OCI-M1 (cell line): ENCODE measurements at regions not wholly inside any gene's neighbourhood (a gene's known extent, or its start where the extent isn't known, plus 50 kb on each side); places are given as distances from the start of the nearest gene placed in this dataset.
A peak's percentile ranks its signal among the peaks of the same experiment; 100 is the strongest.
"Not testable (repeated sequence)": the region's sequence is repeated elsewhere in the genome, so short reads cannot be mapped to it uniquely, and the experiment has no call there.

ENCODE experiments used
- DNase-seq: peaks from one replicate; lab custom pipeline; 2025; lab: John Stamatoyannopoulos, UW

DNA sequence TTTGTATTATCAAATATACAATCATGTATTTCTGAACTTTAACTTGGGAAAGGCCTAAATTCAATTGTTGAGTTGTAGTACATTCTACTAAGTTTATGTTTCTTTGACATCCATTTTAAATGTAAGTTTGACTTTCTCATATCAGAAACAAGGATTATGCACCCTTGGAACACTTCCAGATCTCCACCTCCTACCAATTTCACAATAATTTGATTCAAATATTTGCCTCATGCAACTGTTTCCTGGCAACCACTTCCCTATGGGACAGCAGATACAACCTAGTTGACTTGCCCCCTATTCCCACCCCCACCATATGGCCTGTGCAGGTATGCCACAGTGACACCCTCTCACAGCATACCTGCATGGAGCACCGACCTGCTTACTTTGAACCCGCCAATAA is 506.4 kb upstream of the PABPC4L start:
- no peak for DNase-seq

DNA sequence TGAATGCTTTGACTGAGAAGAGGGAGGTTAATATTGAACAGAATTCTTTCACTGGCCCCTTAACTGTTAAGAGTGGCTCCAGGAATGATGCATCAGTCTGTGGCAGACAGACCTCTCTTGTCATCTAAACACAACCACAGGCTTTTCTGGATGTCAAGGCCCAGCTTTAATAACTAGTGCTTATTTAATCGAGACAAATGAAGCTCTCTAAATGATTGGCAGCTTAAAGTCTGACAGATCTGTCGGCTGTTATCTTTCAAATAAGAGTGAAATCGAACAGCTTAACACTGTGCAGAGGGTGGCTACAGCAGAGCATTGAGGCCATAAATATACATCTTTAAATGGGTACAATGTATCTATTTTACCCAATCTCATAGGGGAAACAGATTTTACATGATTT is 500.8 kb upstream of the PABPC4L start:
- DNase-seq: no peak

DNA sequence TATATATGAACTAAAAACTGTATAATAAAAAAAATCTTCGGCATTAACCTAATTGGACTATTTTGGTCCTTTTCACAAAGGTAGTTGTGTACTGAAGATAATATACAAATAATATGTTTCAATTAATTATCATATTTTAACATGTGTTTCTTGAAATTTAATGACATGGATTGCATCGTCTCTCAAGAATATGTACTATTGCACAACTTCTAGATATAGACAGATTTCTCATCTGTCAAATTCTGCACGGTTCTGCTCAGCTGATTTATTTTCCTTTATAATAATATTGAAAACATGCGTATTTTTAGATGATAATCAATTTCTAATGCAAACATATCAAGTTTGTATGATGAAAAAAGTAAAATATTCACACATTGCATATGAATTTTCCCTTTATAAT is 498.7 kb upstream of the PABPC4L start:
- DNase-seq: no peak

DNA sequence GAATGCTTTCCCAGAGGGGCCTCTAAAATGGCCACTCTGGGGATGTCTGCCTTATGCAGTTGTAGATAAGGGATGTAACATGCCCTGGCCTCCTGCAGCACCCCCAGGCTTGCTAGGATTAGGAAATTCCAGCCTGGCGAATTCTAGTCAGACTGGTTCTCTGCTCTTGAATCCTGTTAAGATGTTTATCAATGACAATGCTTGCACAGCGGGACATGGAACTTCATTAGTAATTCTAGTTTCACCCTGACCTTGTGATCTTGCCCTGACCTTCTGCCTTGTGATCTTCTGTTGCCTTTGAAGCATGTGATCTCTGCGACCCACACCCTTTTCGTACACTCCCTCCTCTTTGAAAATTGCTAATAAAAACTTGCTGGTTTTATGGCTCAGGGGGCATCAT is 497.2 kb upstream of the PABPC4L start:
- not testable (repeated sequence) for DNase-seq

DNA sequence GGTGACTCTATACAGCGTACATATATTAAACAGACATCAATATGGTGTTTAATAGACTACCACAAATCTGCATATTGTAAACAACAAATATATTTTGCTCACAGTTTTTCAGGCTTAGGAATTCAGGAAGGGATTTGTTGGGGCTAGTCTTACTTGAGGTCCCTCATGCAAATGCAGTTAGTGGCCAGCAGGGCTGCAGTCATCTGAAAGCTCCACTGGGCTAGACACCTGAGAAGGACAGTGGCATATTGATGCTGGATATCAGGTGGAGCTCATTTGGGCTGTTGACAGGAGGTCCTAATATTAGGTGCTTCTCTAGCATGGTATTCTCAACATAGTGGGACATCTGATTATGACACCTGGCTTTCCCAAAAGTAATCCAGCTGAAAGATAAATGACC is 493.8 kb upstream of the PABPC4L start:
- DNase-seq: no peak

DNA sequence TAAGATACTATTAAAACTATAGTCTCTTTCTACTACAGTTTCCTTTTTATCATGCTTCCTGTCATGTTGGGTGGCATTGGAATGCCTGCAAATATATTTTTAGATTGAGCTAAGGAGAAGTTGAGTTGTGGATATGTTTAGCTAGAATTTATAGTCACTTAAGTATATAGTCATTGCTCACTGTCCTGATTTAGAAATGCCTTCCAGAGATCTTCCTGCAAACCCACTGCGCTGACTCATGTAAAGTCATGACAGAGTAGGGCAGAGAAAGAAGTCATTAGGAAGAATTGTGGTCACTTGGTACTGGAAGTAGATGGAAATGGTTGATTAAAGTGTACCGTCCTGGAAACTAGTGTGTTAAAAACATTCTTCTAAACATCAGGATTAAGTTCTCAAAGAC is 490.3 kb upstream of the PABPC4L start:
- no peak for DNase-seq

DNA sequence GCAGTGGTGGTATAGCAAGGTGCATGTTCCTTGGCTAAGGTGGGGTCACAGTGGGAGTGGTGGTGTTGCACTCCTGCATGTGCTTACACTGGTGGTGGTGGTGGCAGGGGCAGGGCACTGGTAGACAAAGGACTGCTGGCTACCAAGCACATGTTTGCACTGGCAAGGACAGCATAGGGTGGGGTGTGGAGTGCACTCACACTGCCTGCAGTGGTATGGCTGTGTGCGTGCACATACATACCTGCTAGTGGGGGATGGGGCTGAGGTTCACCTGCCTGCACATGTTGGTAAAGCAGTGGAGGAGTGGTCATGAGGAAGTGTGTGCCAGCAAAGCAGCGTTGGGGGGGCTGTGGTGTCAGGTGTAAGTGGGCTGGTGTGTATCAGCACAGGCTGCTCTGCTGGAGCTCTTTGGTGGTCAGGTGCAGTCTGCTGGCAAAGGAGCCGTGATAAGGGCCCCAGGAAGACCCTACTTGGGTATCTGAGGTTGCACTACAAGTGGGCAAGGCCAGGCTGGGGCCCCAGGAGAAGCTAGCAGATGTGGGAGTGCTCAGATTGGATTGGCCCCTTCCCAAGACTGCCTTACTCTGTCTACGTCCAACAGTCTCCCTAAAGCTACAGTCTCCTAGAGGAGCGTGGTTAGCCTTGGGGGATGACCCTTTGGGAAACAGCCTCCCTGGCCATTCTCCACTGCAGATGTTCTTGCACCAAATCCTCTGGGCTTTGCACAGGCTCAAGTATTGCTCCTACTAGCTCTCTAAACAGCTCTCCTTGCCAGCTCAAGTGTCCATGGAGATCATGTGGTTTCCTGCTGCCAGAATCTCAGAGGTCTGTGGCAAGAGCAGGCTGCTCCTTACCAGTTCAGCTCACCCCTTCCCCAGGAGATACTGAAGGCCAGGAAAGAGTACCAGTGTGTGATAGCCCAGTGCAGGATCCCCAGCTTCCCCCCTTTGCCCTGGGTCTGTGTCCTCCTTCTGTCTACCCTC is 486.3 kb upstream of the PABPC4L start:
- no peak for DNase-seq

DNA sequence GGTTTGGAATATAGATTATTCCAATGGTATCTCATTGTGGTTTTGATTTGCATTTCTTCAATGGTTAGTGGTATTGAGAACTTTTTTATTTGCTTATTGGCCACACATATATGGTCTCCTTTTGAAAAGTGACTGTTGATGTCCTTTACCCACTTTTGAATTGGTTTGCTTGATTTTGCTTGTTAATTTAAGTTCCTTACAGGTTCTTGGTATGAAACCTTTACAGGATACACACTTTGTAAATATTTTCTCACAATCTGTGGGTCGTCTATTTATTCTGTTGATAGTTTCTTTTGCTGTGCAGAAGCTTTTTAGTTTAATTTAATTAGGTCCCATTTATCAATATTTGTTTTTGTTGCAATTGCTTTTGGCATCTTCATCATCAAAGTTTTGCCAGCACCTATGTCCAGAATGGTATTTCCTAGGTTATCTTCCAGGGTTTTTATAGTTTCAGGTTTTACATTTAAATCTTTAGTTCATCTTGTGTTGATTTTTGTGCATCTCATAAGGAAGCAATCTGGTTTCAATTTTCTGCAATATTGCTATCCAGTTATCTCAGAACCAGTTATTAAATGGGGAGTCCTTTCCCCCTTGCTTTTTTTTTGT is 475.7 kb upstream of the PABPC4L start:
- no peak for DNase-seq

DNA sequence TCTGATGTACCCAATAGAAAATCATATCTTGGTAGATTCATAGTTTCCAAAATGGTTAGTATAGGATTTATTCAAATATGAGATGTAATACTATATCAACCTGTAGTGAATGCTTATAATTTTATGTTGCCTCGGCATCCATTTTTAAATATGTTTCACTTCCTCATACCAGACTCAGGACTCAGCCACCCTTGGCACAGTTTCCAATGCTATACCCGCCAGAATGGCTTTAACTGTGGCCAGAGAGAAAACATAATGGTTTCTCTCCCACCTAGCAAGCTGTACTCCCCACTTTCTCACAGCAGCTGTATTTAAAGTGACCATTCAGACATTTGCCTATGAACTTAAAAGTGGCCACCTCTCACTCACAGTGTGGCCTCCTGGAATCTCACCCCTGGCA is 466.6 kb upstream of the PABPC4L start:
- no peak for DNase-seq

DNA sequence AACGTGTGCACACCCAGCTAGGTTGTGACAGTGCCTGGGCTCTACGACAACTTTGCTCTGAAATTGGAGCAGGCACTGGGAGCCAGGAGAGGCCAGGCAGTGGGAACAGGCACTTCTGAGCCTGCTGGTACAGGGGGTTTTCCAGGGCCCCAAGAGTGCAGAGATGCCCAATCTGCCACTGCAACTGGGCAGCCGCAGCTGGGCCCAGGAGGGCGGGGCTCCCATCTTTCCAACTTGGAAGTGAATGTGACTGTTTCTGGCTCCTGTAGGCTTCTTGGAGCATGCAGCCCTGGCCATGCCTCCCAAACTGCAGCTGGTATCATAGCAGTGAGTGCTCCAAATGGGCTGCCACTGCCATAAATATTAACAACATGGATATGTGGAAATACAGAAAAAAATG is 465.1 kb upstream of the PABPC4L start:
- no peak for DNase-seq

DNA sequence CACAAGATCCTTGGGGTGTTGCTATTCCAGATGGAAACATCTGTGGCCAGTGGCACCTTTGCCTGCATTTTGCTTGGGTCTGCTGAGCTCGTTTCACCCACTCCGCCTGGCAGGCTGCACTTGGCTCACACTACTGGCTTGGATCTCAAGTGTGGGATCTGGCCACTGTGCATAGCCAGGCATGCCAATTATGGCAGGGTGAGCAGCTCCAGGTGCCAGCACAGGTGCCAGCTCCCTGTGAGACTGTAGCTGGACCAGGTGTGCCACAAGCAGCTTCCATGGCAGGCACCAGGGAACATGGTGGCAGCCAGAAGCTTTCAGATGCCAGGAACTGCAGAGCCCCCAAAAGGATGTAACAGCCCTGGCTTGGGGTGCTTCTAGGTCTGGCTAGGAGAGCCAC is 463.8 kb upstream of the PABPC4L start:
- DNase-seq: no peak

DNA sequence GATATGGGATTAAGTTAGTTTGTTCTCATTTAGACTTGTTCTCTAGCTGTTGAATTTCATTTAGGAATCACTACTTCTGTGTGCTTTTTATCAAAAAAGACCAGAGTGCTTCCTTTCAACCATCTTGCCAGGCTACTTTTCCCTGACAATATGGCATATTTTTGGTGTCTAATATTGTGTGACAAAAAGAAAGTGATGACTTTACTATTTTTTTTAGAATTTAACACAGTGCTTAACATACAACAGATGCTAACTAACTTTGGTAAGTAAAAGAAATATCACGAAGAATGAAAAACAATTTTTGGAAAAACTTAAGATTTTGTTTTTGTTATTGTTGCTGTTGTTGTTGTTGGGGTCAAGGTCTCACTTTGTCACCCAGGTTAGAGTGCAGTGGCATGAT is 462.2 kb upstream of the PABPC4L start:
- no peak for DNase-seq

DNA sequence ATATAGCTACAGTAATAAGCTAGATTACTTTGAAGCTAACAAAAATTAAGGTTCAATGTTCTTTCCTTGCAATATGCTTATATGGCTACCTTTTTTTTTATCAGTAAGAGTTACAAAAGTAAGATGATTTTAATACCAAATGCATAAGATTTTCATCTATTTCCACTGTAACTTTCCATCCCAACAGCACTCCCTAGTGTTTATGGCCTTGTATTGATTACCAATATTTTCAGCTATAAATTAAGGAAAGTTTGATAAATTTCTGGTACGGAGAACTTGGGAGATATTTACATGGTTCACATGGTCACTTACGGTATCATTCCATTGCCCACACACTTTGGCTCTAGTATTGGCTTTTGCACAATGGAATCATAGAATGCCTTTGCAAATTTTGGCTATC is 448.9 kb upstream of the PABPC4L start:
- DNase-seq: no peak

DNA sequence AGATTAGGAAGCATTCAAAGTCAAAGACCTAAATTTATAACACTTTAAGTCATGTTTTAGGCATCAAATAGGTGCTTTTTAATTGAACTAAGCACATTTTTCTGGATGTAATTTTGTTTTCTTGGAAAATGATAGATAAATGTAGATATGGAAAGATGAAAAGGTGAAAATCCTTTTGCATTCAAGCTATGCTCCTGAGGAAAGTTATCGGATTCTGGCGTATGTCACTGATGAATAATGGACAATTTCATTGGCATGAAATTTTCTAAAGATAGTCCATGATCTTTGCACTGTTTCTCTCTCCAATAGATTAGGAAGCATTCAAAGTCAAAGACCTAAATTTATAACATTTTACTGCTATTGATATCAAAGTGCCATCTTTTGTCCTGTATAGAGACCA is 444.2 kb upstream of the PABPC4L start:
- no peak for DNase-seq

DNA sequence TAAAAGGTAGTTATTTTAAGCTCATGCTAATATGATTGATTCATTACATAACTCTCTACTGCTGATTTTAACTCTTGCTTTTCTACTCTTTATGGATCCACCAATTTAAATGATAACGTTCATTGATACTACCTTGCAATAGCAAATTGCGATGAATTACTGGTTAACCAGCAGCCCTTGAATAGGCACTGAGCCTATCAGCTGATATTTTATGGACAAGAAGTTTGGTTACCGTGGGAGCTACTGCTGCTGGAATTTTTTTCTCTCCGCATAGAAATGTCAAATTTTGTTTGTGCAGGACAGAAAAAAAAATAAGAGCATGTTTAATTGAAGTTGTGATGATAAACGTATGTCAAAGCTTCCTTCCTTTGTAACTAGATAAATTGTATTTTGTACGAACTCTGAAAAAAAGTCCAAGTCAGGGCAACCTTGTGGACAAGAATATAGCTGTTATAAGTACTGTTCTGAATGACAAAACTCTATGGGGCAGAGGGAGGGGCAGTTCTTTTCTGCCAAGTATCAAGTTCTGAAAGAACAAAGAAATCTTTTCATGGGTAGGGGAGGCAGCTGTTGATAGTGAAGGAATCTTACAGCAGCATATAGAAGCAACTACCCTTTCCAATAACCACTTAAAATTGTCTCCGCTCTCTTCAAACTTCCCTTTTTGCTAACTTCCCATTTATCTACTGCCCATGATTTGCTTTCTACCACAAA is 434.9 kb upstream of the PABPC4L start:
- peak; percentile 70 for DNase-seq

DNA sequence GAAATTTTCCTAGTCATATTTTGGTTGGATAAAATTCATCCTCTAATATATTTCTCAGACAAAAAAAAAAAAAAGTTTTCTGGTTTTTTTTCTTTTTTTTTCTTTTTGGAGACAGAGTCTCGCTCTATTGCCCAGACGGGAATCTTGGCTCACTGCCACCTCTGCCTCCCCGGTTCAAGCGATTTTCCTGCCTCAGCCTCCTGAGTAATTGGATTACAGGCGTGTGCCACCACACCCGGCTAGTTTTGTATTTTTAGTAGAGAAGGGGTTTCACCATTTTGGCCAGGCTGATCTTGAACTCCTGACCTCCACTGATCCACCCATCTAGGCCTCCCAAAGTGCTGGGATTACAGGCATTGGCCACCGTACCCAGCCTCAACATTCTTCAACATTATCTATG is 432.7 kb upstream of the PABPC4L start:
- no peak for DNase-seq

DNA sequence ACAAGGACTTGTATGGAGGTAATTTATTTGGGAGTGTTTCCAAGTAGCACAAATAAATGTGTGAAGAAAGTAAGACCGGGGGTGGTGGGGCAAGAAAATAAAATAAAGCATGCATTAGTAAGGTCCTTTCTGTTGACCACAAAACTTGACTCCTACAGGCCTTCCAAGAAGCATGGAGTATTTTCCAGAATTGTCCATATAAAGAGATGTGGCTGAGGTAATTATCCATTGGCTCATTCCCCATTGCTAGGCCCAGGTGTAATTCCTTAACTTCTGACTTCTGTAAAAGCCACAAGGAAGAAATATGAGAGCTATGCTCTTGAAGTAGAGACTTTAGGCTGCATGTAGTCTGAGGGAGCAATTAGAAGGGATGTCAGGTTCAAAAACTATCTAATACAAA is 430.5 kb upstream of the PABPC4L start:
- no peak for DNase-seq

DNA sequence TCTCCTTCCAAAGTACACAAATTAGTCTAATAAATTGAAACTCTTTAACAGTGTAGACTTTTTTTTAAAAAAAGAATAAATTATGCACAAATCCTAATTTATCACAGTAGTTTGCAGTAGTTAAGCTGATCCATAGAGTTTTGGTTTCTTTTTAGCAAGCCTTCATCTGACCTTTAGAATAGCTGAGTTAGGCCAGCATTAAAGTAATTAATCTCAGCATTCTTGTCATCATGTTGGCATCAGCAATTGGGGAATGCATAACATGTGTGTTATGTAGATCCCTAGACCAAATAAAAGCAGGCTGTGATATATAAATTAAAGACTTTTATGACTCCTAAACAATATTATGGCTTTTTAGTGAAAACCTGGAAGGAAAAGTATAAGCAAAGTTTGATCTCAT is 426.5 kb upstream of the PABPC4L start:
- no peak for DNase-seq

DNA sequence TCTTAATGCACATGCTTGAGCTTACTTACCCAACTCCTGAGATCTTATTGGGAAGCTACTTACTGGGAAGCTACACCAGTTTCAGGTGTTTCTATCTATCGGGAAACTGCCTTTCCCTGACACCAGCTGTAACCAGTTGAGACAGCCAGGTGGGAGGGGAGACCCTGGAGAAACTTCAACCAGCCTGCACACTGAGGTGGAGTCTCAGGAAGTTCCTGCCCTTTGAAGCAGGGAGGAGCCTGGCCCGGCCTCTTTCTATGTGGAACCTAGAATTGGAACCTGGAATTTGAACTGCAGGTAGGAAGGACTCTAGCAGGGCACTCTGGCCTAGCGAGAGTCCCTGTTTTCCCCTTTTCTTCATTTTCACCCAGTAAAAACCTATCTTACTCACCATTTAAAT is 425.8 kb upstream of the PABPC4L start:
- DNase-seq: no peak

DNA sequence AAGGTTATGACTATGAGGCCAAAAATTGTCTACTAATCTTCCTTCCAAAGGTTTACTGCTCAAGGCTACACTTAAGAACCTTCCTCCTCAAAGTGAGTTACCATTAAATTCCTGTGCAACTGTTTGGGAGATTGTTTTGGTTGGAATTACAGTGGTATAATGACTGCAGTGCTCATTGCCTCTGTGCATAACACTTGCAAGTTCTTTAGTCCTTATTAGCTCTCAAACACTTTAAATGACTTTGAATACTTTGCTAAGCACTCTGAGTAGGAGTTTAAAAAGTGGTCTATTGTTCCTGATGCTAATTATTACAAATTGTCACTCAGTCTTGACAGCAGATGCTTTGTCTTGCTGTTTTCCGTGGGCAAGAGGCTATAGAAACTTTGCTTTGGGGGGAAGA is 422.8 kb upstream of the PABPC4L start:
- no peak for DNase-seq

DNA sequence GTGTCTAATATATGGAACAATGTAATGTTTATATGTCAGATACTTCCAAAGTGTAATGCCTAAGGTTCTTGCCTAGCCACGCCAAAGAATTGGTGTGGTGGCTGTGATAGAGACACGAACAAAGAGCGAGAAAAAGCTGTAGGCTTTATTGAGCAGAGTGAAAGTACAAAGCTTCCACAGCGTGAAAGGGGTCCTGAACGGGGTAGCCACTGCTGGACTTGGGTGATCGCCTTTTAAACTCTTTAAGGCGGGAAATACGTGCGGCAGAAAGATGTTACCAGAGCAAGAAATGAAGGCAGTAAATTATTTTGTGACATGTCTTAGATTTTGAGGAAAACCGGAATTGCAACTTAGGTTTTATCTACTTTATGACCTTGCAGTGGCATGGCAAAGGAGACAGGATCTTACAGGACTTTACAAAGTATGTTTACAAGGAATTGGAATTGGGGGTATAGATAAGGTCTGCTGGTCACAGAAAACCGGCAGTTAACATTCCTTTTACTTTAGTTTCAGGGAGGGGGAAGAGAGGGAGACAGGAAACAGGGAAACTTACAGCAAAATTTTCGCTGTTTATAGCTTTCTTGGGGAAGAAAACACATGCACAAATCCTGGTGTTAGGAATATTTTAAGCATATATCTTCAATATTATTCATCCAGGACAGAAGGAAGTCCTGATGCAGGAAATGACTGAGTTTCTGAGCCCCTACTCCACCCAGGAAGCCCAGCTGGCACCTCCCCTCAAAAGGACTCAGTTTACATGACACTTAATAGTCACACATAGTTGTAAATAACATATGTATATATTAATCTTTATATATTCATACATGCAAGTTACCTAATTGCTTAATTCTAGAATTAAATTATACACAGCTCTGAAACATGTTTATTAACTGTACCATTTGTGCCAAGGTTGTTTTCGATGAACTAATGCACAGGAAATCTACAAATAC is 421.3 kb upstream of the PABPC4L start:
- DNase-seq: not testable (repeated sequence)

DNA sequence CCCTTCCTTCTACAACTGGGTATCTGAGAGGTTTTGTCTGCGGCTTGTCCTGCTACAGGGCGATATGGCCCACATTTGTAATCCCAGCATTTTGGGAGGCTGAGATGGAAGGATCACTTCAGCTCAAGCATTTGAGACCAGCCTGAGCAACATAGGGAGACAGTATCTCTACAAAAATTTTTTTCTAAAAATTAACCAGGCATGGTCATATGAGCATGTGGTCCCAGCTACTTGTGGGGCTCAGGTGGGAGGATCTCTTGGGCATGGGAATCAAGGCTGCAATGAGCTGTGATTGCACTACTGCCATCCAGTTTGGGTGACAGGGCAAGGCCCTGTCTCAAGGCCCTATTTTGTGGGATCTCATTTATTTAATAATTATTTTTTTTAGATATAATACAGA is 420.6 kb upstream of the PABPC4L start:
- no peak for DNase-seq
